Smooth muscle cell (in vitro differentiated cells): ENCODE measurements at regions not wholly inside any gene's neighbourhood (a gene's known extent, or its start where the extent isn't known, plus 50 kb on each side); places are given as distances from the start of the nearest gene placed in this dataset.

Experiments
- DNase-seq: peaks from one replicate; lab custom pipeline; 2025; ENCODE audit not compliant: unreplicated experiment; lab: John Stamatoyannopoulos, UW
- H2AFZ ChIP-seq: fragments of 200-600 bp; sonication (generic); 2 replicates; pipeline ENCODE4 v1.6.0; 2016; ENCODE audit warnings: antibody characterized with exemption, low read depth, mild to moderate bottlenecking
- H3F3A ChIP-seq: fragments of 200-600 bp; sonication (generic); 2 replicates; pipeline ENCODE4 v1.6.0; 2017; ENCODE audit warnings: antibody characterized with exemption, low read depth
- H3K27ac ChIP-seq: fragments of 200-600 bp; sonication (generic); 2 replicates; pipeline ENCODE4 v1.5.1; 2016; ENCODE audit warnings: low read depth, mild to moderate bottlenecking
- H3K27me3 ChIP-seq: fragments of 200-600 bp; sonication (generic); 2 replicates; pipeline ENCODE4 v1.6.1; 2016; ENCODE audit warnings: low read depth, mild to moderate bottlenecking
- H3K36me3 ChIP-seq: fragments of 200-600 bp; sonication (generic); 2 replicates; pipeline ENCODE4 v1.5.1; 2016; ENCODE audit warnings: low read depth
- H3K4me1 ChIP-seq: fragments of 200-600 bp; sonication (generic); 2 replicates; pipeline ENCODE4 v1.5.1; 2016; ENCODE audit warnings: low read depth
- H3K4me2 ChIP-seq: fragments of 200-600 bp; sonication (generic); 2 replicates; pipeline ENCODE4 v1.6.0; 2016; ENCODE audit warnings: mild to moderate bottlenecking
- H3K4me3 ChIP-seq: fragments of 200-600 bp; sonication (generic); 2 replicates; pipeline ENCODE4 v1.5.1; 2016; ENCODE audit warnings: mild to moderate bottlenecking
- H3K79me2 ChIP-seq: fragments of 200-600 bp; sonication (generic); 2 replicates; pipeline ENCODE4 v1.6.0; 2016; ENCODE audit warnings: low read depth, mild to moderate bottlenecking
- H3K9ac ChIP-seq: fragments of 200-600 bp; sonication (generic); 2 replicates; pipeline ENCODE4 v1.6.0; 2016; ENCODE audit warnings: low read depth
- H3K9me3 ChIP-seq: fragments of 200-600 bp; sonication (generic); replicated peaks from 2 replicates; pipeline ENCODE4 v1.5.1; 2016; ENCODE audit warnings: low read depth
- H4K20me1 ChIP-seq: fragments of 200-600 bp; sonication (generic); 2 replicates; pipeline ENCODE4 v1.6.0; 2016; ENCODE audit warnings: low read depth
- WGBS: methylation state at CpG from one replicate; pipeline ENCODE4 v1.1.7; 2016; ENCODE audit warnings: low lambda C conversion rate; 5-methylcytosine and 5-hydroxymethylcytosine counted together
- TF ChIP-seq, protein P1 (sequence below): fragments of 200-600 bp; sonication (generic); IDR thresholded peaks from 2 replicates; pipeline ENCODE4 v1.5.1; 2017; ENCODE audit warnings: borderline replicate concordance, mild to moderate bottlenecking, antibody characterized with exemption; ENCODE audit not compliant: insufficient read depth, poor library complexity, severe bottlenecking

GRCh38 chr11:123286761-123287160 is 91.7 kb upstream of the CLMP start:
- Histone ChIP-seq H3K4me2 (no peak overlapping the region), H3K9me3 (no peaks in the 10 kb centered on the region), H3K27ac (no peak overlapping the region), H3K79me2 (no peaks in the 10 kb centered on the region), H3K27me3 (peaks cover 3% of the 10 kb centered on the region), H3F3A (no peaks in the 10 kb centered on the region), H3K9ac (no peak overlapping the region), H3K4me1 (no peaks in the 10 kb centered on the region), H3K36me3 (no peaks in the 10 kb centered on the region), H3K4me3 (no peak overlapping the region), H4K20me1 (no peaks in the 10 kb centered on the region), H2AFZ (no peak overlapping the region)
- no peak for DNase-seq
- WGBS, result 83% methylated on average over 3 of the region's 3 CpGs
- TF ChIP-seq, protein P1, sequence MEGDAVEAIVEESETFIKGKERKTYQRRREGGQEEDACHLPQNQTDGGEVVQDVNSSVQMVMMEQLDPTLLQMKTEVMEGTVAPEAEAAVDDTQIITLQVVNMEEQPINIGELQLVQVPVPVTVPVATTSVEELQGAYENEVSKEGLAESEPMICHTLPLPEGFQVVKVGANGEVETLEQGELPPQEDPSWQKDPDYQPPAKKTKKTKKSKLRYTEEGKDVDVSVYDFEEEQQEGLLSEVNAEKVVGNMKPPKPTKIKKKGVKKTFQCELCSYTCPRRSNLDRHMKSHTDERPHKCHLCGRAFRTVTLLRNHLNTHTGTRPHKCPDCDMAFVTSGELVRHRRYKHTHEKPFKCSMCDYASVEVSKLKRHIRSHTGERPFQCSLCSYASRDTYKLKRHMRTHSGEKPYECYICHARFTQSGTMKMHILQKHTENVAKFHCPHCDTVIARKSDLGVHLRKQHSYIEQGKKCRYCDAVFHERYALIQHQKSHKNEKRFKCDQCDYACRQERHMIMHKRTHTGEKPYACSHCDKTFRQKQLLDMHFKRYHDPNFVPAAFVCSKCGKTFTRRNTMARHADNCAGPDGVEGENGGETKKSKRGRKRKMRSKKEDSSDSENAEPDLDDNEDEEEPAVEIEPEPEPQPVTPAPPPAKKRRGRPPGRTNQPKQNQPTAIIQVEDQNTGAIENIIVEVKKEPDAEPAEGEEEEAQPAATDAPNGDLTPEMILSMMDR, result no peak

DNA sequence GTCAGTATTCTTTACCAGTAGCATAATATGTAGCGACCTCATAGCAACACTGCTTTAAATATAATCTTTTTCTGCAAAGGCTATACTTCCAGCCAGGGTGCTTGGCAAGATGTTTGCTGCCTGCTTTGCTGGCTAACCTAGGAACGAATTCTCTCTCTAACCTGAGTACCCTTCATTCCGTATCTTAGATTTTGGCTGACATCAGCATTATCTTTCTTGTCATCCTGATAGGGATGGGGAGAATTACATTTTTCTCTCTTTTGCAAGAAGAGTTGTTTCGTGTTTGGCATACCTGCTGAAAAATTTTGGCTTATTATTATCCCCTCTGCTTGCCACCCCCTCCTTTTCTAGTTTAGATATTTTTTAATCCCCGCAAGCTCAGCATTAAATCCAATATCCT is 91.2 kb upstream of the CLMP start:
- H3K4me2 ChIP-seq, result no peak overlapping the region
- H2AFZ ChIP-seq, result no peak overlapping the region
- no peaks in the 10 kb centered on the region for H3K4me1 ChIP-seq
- no peaks in the 10 kb centered on the region for H3F3A ChIP-seq
- H3K79me2 ChIP-seq, result no peaks in the 10 kb centered on the region
- 82% methylated on average over 5 of the region's 5 CpGs for WGBS
- H4K20me1 ChIP-seq, result no peaks in the 10 kb centered on the region
- peaks cover 3% of the 10 kb centered on the region for H3K27me3 ChIP-seq
- H3K9me3 ChIP-seq, result no peaks in the 10 kb centered on the region
- no peak overlapping the region for H3K4me3 ChIP-seq
- TF ChIP-seq, protein P1, result no peak
- no peak for DNase-seq
- no peak overlapping the region for H3K9ac ChIP-seq
- no peak overlapping the region for H3K27ac ChIP-seq
- H3K36me3 ChIP-seq, result no peaks in the 10 kb centered on the region

GRCh38 chr11:123284454-123284853 is 89.4 kb upstream of the CLMP start:
- WGBS, result 36% methylated on average over 2 of the region's 2 CpGs
- DNase-seq, result no peak
- Histone ChIP-seq H3K9ac (no peak overlapping the region), H3K36me3 (no peaks in the 10 kb centered on the region), H3K27ac (no peak overlapping the region), H3K4me2 (no peak overlapping the region), H3K27me3 (no peaks in the 10 kb centered on the region), H3K4me1 (no peaks in the 10 kb centered on the region), H3K9me3 (no peaks in the 10 kb centered on the region), H3K79me2 (no peaks in the 10 kb centered on the region), H3F3A (no peaks in the 10 kb centered on the region), H4K20me1 (no peaks in the 10 kb centered on the region), H2AFZ (no peak overlapping the region), H3K4me3 (no peak overlapping the region)
- TF ChIP-seq, protein P1, result no peak

DNA sequence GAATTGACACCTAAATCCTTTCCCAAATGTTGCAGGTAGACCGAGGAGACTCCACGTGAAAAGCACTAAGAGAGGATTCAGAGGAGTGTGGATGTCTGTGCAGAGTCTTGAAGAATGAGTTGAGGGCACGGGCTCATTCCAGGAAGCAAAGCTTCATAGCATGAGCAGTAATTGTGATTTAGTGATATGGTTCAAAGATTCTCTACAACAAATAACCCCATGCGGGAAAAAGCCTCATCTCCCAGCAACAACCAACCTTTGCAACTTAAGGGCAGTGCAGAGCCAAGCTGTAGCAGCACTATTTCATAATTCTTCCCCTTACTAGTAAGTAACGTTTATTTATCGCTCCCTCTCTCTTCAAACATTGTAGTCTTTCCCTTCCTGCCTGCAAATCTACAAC is 87.5 kb upstream of the CLMP start:
- no peak overlapping the region for H3K9ac ChIP-seq

More for the DNA sequence above, 87.5 kb upstream of the CLMP start:
- 77% methylated on average over 6 of the region's 6 CpGs for WGBS
- no peaks in the 10 kb centered on the region for H3K27me3 ChIP-seq
- no peaks in the 10 kb centered on the region for H4K20me1 ChIP-seq
- no peak overlapping the region for H3K27ac ChIP-seq
- no peaks in the 10 kb centered on the region for H3K79me2 ChIP-seq
- H3K4me3 ChIP-seq, result no peak overlapping the region
- no peak overlapping the region for H2AFZ ChIP-seq
- no peaks in the 10 kb centered on the region for H3K9me3 ChIP-seq
- no peaks in the 10 kb centered on the region for H3K4me1 ChIP-seq
- no peak overlapping the region for H3K4me2 ChIP-seq
- H3K36me3 ChIP-seq, result no peaks in the 10 kb centered on the region
- TF ChIP-seq, protein P1, result no peak
- no peak for DNase-seq
- no peaks in the 10 kb centered on the region for H3F3A ChIP-seq
